ENCODE measurements at regions not wholly inside any gene's neighbourhood (a gene's known extent, or its start where the extent isn't known, plus 50 kb on each side); places are given as distances from the start of the nearest gene placed in this dataset.
"Not testable (repeated sequence)": the region's sequence is repeated elsewhere in the genome, so short reads cannot be mapped to it uniquely, and the experiment has no call there.

DNA sequence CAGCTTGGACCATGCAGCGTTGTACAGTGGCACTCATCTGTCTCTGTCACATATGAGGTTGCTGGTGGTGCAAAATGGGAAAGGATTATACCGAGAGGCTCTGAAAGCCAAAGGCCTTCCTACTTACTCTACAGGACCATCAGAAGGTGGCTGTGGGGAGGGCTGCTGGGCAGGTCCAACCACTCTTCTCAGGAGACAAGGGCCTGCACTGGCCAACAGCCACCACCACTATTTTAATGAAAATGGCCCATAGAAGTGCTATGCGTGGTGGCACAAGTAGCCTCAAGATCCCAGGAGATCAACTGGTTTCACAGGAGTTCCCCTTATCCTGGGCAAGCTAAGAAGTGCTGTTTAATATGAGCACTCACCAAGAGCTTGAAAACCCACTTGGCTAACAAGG is 52.3 kb downstream of the MRPL57 start:
- DNase-seq: no peak

DNA sequence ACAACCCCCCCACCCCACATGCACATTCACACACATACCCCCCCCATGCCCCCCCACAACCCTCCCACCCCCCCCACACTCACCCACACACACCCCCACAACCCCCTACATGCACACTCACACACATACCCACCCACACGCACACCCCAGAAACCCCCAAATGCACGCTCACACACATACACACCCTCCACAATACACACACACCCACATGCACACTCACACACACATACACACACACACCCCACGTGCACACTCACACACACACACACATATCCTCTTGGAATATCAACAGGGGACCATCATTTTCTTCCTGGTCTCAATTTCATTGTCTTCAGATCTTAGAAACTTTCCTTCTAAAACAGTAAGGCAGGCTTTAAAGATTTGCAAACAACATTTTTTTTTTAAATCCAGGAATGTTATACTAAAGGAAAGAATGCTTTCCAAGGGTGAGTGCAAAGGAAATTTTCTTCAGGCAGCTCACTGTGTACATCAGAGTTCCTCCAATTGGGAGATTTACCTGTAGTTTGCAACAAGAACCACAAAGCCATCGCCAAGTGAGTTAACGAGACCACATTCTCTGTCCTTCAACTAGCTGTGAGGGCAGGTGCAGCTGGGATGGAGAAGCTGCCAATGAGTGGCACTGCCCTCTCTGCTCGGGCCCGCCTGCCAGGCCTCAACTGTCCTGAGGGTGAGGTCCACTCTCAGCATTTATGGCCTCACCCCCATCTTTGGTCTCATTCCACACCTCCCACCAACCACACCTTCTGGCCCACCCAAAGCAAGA is 53.0 kb downstream of the MRPL57 start:
- no peak for DNase-seq

DNA sequence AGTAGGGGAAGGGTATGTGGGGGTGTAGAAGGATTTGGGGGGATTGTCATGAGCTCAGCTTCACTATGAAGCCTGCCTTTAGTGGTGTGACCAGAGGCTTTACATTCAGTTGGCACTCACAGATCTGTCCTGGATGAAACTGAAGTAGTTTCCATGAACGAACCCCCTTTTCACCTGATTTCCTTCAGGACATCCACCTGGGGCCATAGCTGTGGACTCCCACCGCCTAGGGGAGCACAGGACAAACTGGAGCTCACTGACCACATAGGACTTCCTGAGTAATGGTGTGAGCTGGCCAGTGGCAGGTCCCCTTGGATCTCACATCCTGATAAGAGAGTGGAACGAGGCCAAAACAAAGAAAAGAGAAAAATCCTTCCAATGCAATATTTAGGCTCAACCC is 54.1 kb downstream of the MRPL57 start:
- no peak for DNase-seq

DNA sequence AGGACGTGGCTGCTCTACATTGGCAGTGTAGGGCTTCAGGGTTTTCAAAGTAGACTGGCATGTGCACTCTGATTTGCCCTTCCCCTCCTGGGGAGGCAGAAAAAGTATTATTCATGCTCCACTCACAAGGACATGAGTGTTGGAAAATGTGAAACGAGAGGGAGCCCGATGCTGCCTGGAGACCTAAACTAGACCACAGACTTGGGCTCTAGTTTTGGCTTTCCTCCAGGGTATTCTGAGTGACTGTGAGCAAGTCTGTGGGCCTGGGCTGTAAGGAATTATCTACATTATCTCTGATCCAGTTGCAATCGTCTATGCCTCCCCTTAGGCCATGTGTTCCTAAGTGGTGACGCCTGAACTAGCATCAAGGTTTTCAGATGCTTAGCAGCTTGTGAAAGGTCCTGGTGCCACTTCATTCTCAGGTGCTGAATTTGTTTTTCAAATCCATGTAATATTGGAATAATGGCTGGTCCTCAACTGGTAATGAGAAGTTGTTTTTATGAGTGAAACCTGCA is 55.0 kb downstream of the MRPL57 start:
- DNase-seq: no peak

DNA sequence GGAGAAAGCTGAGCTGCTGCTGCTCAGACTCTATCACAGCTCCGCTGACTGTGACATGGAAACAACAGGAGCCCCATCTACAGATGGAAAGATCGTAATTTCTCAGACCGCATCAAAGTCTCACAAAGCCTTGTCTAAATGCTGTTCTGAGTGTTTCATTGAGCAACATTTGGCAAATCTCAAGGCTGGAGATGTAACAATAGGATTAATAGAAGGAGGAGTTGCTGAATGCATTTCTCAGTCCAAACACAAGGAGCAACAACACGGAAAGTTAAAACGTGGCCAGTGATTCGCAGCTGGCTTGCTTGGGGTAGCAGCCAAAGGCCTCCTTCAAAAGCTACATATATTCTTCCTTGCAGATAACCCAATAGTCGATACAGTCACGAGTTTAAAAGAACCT is 55.7 kb downstream of the MRPL57 start:
- no peak for DNase-seq

DNA sequence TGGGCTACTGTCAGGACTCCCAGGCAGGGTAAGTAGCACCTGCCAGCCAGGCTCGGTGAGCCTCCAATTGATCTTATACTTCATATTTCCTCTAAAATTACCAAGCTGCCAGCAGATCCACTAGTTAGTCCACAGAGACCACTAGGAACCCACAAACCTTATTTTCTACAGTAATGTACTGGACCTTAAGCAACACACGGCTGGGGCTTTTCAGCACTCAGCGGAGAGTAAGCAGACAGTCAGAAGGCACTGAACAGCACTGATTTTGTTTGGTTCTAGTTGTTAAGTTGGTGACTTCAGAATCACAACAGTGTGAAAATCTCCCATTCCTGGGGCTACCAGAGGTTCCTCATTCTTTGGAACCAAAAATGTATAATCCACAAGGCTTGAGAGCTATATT is 56.1 kb downstream of the MRPL57 start:
- no peak for DNase-seq

DNA sequence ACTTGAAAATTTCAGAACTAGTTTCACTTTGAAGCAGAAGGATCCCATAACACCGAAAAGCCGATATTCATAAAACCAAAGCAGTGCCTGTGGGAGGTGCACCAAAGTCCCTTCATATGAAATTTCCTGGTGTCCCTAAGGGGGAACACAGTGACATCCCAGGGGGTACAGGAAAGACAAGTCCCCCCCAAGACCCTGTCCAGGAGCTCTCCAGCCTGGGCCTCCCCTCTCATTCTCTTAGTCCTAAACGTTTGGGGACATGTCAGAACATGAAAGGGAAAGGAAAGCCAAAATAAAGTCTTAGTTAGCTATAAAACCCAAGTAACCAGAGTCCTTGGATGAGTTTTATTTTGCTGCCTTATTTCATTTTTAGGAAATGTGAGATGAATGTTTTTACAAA is 56.6 kb downstream of the MRPL57 start:
- no peak for DNase-seq

DNA sequence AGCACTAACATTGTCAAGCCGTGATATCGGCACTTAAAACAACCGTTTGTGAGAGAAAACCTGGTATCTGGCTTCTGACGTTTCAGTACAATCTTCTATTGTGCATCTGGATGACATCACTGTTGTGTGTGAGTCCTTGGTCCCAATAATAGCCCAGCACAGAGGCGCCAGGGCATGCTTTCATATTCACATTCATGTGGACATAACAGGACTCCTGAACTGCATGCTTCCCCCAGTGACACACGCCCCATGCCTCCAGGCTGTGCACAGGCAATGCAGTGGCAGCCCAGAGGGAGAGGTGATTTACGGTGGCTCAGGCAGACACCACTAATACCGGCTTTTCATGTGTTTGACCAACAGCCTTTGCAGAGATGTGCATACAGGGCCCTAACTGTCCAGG is 58.1 kb downstream of the MRPL57 start:
- no peak for DNase-seq

DNA sequence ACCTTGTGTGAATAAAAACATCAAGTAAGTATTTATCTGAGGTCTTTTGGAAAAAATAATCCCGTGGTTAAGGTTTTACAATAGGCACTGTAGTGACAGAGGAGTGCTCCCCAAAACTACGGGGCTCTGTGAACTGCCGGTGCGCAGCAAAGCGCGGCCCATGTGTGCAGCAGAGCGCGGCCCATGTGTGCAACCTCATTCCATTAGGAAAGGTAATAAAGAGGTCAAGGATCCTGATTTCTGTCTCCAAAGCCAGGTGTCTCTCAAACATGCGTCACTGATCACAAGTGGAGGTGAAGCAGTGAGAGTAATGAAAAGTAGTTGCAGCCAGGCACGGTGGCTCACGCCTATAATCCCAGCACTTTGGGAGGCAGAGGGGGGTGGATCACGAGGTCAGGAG is 58.7 kb downstream of the MRPL57 start:
- DNase-seq: no peak

DNA sequence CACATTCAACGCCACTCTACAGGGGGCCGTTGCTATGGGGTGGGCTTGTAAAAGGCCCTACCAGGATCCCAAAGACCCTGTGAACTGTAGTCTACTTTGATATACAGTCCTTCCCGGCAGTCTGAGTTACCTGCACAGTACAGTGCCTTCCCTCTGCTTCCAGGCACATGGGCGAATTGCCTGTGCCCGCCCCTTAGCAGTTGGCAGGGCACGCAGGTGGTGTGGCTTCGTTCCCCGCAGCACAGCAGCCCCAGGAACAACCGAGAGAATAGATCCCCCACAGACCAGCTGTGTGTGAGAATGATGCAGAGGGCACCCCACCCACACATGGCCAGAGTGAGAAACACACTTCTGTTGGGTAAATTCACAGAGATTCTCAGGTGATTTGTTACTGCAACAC is 60.6 kb downstream of the MRPL57 start:
- DNase-seq: no peak

DNA sequence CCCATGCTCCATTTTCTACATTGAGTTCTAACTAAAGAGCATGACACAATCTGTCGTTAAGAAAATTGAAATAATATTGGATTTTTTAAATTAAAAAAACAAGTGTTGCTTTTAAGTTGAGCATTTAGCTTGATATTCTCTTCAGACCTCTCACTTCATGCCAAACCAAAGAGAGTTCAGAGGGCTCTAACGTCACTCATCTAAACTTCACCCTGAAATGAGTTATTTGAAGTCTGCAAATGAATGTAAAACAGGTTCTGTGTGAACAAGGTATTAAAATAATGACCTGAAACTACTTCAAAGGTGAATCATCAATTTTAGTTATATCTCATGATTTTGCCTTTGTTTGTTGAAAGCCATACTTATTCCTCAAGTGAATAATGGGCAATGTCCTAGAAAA is 61.8 kb downstream of the MRPL57 start:
- DNase-seq: no peak

DNA sequence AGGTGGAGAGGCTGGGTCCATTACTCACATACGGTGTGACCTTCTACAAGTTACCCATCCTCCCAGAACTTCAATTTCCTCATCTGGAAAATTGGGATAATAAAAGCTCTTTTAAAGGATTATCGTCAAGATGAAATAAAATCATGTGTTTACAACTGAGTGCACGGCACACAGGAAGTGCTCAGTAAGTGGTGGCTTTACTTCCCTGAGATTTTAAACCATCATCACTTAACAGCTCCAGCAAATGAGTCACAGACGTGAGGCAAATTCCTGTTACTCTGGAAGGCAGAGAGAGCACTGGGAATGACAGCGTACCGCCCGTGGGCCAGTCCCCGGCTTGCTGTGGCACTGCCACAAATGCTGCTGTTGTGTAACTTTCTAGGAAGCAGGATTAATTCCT is 64.1 kb downstream of the MRPL57 start:
- DNase-seq: no peak

DNA sequence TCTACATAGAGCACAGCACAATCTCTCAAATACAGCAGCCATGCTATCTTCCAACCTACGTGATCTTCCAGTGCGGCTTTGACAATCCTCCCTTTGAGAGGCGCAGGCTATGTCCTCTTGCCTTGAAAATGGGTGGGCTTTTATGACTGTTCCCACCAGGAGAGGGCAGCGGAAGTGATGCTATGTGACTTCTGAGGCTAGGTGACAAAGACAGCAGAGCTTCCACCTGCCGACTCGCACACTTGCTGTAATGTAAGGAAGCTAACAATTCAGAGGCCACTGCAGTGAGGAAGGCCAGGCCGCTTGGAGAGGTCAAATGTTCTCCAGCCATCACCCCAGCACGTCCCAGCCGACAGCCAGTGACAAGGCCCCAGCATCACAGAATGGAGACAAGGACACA is 65.8 kb downstream of the MRPL57 start:
- no peak for DNase-seq

DNA sequence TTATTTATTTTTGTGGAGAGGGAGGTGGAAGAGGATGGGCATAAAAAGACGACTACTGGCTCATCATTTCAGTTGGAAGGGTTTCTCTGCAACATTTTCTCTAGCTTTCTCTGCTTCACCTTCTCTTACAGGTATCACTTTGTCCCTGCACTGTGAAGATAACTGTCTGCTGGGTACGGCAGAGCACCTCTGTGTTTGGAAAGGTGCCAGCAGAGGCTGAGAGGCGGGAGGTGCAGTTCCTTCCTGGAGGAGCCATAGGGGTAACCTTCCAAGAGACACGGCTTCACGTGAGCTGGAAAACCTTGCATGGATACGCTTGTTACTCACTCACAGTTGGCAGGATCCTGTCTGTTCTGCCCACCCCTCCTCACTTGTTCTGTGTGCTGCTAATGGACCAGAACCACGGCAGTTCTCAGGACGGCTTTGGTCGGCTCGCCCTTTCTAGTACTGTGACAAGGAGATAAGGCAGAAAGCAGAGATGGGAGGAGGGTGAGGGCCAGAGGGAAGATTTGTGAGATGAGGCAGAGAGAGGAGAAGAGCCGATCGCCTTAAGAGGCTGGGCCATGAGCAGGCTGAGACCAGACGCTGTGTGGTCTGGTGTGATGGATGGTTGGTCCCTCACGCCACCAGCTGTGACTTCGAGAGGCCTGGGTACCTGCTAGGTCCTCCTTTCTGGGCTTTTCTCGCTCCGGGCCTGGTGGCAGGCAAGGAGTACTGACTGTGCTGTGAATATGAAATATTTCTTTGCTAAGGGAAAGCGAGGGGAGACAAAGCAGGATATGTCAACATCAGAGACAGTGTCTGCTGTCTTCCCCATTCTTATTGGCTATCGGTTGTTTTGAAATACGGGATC is 66.8 kb downstream of the MRPL57 start:
- DNase-seq: no peak

DNA sequence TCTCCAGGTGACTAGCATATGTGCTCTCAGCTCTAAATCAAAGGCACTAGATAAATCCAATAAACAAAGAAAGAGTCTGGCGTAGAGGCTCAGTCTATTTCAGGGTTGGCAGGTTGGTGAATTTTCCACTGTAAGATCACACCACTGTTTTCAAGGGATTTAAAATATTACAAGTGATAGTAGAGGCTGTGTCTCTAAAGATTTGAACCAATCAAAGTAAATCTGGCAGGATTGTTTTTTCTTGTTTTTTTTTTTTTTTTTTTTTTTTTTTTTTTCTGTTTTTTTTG is 67.4 kb downstream of the MRPL57 start:
- DNase-seq: not testable (repeated sequence)

DNA sequence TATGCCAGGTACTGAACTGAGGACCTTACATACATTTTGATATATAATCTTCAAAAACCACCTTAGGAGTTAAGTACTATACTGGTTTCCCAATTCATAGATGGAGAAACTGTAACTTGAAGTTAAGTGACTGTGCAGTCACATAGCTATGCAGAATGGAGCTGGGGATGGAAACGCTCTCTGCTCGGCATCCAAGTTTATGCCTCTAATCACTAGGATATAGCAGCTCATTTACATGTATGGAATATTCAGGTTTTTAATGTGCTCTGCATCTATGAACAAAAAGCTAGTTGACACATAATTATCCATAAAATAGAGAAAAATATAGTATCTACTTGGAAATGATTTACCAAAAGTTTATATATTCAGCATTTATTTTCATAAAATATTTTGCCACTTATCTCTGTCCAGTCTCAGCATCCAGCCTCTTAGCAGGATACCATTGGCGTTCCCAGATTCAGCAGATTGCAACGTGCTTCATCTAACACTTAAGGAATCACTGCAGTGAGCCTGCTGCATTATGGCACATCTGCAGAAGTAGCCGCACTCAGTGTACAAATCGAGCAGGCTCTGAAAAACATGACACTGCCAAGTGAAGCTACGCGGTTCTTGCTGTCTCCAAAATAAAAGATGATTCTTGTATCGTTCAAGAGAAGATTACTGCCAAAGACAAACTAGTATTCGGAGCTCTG is 70.4 kb downstream of the MRPL57 start:
- no peak for DNase-seq

DNA sequence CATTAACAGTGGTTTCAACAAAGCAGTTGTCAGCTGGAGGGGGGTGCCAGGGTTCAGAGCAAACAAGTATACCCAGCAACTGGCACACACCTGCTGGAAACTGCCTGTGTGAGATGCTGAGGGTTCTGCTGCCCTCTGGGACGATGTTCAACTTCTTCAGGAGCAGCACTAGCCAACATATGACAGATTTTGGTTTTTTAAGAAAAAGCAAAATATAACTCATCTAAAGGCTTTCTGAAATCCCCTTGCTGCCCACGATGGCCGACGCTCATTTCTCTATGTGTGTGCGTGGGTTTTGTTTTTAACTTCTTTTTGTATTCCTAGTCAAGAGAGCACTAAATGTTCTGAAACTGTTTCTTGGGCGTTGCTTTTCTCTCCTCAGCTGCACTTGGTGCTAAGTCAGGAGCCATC is 79.9 kb downstream of the MRPL57 start:
- no peak for DNase-seq

DNA sequence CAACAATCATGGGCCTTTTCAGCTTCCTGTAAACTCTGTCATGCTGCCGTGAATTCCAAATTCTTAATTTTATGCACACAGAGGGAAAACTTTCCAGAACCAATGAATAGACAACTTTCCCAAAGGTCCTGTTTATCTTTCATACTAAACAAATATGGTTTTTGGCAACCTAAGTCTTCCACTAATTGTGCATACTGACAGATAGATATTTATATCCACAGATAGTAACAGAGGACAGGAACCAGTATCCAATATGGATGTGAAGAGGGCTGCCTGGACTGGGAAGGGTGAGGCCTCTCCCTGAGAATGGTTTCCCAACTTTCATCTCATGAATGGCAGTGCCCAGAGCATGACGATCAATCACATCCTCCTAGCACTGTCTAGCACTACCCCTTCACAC is 80.4 kb downstream of the MRPL57 start:
- no peak for DNase-seq

DNA sequence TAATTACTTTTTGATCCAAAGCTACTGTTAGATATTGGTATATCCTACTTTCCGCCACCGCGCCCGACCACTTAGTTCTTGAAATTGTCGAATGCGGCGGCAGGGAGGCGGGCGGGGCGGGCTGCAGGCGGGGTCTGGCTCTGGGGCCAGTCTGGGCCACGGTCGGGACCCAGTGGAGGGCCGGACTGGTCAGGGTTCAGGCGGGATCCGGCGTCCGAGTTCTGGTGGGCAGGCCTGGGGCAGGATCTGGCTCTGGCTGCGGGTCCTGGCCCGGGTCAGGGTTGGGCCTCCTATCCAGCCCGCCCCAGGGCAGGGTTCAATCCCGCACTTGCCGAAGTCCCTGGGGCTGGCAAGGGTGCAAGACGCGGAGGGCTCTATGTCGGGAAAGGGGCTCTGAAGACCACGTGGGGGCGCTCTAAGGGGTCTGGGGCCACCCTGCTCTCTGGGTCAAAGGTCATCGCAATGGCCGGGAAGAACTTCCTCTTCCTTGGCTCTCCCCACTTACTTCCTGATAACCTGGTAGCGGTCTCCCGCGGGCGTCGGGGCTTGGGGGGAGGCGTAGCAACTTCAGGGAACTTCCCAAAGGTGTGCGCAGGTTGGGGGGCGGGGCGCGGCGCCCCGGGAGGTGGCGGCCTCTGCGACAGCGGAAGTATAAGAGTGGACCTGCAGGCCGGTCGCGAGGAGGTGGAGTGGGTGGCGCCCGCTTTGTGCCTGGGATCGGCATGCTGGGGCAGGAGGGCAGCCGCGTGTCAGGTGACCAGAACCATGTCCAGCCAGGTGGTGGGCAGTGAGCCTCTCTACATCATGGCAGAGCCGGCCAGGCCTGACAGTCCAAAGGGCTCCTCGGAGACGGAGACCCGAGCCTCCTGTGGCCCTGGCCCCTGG is 83.4 kb downstream of the MRPL57 start:
- no peak for DNase-seq

DNA sequence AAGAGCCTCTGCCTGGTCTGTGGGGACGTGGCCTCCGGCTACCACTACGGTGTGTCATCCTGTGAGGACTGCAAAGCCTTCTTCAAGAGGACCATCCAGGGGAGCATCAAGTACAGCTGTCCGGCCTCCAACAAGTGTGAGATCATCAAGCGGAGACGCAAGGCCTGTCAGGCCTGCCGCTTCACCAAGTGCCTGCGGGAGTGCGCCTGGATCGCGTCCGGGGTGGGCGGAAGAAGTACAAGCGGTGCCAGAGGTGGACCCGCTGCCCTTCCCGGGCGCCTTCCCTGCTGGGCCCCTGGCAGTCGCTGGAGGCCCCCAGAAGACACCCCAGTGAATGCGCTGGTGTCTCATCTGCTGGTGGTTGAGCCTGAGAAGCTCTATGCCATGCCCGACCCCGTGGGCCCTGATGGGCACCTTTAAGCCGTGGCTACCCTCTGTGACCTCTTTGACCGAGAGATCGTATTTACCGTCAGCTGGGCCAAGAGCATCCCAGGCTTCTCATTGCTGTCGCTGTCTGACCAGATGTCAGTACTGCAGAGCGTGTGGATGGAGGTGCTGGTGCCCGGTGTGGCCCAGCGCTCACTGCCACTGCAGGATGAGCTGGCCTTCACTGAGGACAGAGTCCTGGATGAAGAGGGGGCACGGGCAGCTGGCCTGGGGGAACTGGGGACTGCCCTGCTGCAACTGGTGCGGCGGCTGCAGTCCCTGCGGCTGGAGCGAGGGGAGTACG is 84.3 kb downstream of the MRPL57 start:
- DNase-seq: not testable (repeated sequence)

DNA sequence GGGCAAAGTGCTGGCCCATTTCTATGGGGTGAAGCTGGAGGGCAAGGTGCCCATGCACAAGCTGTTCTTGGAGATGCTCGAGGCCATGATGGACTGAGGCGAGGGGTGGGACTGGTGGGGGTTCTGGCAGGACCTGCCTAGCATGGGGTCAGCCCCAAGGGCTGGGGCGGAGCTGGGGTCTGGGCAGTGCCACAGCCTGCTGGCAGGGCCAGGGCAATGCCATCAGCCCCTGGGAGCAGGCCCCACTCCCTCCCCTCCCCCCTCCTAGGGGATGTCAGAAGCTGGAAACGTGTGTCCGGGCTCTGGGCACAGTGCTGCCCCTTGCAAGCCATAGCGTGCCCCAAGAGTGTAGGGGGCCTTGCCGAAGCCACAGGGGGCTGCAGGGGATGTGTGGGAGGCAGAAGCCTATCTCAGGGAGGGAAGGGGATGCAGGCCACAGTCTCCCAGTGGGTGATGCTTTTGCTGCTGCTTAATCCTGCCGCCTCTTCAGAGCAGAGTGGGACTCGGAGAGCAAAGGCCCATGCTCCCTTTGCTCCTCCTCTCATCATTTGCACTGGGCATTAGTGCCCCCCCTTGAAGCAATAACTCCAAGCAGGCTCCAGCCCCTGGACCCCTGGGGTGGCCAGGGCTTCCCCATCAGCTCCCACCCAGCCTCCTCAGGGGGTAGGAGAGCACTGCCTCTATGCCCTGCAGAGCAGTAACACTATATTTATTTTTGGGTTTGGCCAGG is 85.2 kb downstream of the MRPL57 start:
- DNase-seq: not testable (repeated sequence)
